NCI-H2029 treated with DMSO at 0.1 percent for 48 hours (cell line): ENCODE measurements at regions not wholly inside any gene's neighbourhood (a gene's known extent, or its start where the extent isn't known, plus 50 kb on each side); places are given as distances from the start of the nearest gene placed in this dataset.
"Not testable (repeated sequence)": the region's sequence is repeated elsewhere in the genome, so short reads cannot be mapped to it uniquely, and the experiment has no call there.

ENCODE experiments used
- DNase-seq: peaks from one replicate; lab custom pipeline; 2025; lab: John Stamatoyannopoulos, UW

DNA sequence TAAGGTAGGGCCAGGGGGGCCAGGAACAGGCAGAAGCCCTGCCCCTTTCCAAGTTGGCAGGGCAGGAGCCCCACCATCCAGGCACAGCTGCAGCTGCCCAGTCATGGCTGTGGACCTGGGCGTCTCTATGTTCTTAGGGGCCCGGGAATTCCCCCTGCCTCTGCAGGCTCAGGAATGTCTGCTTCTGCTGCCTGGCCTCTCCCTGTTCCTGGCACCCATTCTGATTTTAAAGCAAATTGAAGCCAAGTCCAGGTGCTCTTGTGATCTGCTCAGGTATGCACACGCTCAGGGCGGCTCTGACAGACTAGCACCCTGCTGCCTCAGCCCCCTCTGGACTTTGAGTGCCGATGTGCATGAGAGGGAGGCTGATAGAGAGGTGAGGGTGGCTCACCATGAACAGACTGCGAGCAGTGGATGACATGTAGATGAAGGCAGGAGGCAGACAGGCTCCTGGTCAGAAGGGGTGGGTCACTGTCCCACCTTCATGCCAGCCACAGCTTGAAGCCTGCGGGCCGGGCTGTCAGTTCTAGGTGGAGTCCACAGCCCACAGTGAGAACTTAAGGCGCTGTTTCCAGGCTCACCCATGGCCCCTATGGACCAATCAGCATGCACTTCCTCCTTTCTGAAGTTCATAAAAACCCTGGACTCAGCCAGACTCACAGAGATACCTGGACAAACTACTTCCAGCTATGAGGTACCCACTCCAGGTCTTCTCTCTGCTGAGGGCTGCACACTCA, 747.8 kb upstream of the GBE1 start:
- DNase-seq, result no peak

DNA sequence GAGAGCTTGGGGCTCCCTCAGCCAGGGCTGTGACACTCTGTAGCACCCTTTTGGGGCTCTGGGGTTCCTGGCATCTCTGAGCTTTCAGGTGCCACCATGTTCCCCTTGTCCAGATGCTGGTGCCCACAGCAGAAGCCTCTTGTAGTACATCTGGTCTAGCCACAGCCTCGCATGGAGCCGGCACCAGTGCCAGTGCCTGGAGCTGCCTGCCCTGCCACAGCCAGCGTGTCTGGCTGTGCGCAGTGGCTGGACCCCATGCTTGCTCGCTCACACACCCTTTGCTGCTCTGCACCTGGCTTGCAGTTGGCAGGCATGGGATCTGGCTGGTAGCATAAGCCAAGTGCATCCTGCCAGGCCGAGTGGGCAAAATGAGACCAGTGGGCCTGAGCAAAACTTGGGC, 744.8 kb upstream of the GBE1 start:
- no peak for DNase-seq

DNA sequence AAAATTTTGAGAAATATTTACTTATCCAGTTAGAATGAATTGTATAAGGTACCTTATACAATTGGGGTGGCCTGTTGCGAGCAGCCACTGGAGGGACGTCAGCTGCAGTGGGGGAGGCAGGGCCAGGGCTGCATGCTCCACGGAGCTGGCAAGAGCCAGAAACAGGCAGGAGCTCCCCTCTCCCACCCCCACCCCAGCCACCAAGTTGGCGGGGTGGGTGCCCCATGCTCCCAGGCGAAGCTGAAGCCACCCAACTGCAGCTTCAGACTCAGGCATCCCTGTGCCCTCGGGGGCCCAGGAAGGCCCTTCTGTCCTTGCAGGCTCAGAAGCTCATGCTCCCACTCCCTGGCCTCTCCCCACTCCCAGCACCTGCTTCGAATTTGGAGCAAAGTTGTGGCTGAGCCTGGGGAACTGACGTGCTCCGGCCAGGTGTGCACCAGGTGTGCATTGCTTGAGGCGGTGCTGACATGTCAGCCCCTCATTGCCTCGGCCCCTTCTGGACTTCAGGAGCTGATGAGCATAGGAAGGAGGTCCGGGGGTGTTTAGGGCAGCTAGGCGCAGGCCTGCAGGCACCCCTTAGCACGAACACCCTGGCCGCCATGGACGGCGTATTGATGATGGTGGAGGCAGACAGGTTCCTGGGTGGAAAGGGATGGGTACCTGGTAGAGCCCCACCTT, 743.8 kb upstream of the GBE1 start:
- no peak for DNase-seq

DNA sequence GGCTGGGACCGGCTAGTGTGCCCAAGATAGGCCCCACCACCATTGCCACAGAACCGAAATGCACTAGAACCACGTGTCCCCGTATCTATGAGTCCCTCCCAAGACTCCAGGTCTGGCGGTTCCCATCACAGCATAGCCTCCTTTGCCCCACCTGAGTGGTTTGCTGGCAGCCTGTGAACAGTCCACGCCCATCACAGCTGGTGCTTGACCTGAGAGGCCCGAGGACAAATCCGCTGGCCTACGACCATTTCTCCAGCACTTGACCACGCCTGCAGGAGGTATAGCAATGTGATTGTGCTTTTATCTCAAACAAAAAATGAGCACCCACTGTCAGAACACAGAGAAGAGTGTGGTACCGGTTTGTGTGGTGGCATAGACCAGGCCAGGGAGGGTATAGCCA, 736.7 kb upstream of the GBE1 start:
- no peak for DNase-seq

DNA sequence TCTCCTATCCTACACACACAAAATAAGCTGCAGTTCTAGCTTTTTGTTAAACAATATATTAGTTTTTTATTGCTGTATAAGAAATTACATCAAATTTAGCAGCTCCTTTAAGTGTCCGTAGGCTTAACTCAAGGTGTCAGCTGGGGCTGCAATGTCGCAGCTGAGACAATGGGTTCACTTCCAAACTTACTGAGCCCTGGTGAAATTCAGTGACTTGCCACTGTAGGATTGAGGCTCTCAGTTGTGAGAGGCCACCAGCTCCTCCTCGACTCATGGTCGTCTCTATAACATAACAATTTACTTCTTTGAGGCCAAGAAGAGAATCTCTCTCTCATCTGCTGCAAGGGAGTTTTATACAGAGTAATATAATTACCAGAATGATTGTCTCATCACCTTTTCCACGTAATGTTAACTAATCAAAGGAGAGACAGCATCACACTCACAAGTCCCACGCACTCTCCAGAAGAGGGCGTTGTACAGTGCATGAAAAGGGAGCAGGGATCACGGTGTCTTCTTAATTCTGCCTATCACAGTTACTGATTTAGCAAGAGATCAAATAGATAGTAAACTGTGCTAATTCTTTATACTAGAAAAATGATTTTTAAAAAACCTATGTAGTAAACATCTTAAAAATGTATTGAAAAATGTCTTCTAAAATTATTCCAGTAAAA, 735.6 kb upstream of the GBE1 start:
- no peak for DNase-seq

DNA sequence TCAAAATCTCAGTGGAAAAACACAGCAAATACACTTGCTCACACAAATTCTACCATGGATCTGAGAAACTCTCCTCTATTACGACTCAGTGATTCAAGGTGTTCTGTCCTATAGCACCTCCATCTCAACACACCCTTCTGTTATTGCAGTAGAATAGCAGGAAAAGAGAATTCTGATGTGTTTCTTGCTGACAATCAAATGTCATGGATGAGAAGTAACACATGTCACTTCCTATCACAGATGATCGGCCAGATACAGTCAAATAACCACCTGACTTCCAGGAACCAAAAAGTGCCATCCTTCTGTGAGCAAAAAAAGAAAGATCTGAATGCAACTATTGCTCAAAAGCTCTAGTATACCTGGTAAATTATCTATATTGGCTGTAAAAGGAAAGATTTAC, 734.2 kb upstream of the GBE1 start:
- no peak for DNase-seq

DNA sequence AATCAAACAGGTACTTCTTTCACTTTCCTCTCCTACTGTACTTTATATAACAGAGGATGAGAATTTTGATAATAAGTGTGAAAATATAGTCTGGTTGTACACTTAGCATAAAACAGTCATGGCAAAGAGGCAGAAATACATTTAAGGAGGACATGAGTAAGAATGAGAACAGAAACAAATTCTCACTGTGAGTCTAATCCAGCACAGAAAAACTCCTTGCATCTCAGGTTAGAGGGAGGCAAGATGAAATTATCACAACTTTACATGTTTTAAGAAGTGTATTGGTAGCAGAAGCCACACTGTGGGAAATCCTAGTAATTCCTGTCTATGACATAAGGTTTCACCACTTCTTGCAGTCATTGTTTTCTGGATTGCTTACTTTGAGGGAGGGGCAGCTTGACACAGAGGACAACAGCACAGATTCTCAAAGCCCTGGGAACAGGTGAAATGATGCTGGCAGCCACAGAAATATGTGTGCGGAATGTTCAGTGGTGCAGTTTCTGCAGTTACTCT, 733.6 kb upstream of the GBE1 start:
- DNase-seq, result no peak

DNA sequence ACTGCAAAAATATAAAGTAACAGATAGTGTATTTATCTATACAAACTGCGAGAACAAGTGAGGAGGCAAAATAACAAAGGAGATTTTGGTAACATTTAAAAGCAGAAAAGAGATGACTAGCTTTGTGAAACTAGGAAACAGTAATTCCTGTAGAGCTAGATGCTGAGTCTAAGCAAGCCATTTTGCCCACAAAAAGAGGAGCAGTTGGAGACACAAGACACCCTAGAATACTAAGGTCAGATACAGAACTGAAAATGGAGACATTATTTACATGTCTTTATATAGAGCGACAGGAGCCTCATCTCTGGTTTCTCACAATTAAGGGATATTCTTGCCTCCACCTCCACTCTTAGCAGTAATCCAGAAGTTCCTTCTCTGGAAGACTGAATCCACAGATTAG, 732.4 kb upstream of the GBE1 start:
- no peak for DNase-seq

DNA sequence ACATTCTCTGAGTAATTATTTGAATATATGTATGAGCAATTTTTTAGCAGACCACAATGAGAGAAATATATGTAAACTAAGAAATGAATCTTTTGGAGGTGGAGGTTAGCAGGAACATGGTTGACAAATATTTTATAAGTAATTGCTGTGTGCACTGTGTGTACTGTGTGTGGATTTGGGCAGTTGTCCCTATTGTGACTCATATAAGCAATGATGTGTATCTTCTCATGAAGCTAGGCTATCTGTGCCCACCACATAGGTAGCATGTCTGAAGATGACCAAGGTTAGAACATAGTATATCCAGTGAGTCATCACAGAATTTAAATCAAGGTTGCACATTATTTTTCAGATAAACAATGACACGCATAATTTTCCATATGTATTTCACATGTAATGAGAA, 713.9 kb upstream of the GBE1 start:
- DNase-seq, result no peak

DNA sequence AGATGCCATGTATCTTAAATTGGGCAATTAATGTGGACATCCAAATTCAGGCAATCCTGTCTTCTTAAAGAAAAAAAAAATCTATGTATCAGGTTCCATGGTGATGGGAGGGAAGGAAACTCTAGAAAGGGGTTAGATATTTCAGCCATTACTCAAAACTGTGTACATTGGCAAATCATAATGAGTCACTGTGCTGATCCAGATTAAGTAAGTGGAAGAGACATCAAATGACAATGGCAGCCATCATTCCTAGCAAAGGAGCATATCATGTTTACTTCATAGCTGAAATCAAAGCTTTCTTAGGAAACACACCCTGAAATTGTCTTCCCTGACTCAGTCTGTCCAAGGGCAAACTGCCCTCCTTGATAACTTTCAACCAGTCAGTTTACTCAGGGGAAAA, 713.3 kb upstream of the GBE1 start:
- DNase-seq, result no peak

DNA sequence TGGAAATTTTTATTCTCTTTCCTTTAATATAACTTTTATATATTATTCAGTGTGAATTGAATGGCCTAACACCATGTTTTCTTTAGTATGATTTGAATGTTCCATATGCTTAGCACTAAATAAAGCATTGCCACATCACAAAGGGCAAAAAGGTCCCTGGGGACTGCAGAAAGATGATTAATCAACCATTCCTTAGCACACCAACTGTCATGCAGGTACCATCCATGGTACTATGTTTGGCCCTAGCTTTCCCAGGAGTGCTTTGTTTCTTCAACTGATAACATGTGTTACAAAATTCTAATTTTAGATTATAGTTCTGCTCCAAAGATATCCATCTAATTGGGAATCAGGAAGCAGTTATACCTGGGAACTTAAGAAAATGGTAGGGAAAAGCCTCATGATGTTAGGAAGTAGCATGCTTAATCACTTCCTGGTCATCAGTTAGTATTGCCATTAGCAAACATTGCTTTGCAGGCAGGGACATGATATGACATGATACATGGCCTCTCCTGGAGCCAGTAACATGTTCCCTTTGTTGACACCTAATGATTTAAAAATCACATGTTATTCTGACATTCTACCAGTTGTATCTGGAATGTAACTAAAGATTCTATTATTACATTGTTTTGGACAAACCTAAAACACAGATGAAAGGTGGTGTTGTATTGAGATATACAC, 712.6 kb upstream of the GBE1 start:
- no peak for DNase-seq

DNA sequence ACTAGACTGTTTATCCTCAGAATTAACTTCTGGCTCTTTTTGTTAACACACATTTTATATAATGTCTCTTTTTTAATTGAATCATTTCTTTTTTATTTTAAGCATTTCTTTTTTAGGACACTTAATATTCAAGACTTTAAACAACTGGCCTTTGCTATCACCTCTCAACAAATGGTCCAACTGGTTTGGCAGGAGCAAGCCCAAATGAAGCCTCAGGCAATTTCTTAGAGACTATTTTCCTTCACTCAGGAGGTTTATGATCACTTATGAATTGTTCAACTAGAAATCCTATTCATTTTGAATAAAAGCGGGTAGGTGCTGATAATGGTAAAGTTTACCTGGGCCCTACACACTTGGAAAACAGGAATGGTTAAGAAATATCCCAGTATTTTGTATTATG, 705.6 kb upstream of the GBE1 start:
- DNase-seq, result no peak

DNA sequence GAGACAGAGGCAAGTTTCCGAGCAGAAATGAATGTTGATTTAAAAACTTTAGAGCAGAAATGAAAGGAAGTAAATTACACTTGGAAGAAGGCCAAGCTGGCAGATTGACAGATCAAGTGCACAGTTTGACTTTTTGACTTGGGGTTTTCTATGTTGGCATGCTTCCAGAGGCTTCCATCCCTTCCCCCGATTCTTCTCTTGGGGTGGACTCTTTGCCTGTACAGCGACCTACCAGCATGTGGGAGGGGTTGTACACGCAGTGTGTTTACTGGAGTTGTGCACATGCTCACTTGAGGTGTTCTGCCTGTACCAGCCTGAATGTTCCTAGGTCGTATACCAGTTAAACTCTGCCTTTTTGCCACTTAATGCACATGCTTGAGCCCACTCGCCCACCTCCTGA, 701.5 kb upstream of the GBE1 start:
- DNase-seq, result no peak

DNA sequence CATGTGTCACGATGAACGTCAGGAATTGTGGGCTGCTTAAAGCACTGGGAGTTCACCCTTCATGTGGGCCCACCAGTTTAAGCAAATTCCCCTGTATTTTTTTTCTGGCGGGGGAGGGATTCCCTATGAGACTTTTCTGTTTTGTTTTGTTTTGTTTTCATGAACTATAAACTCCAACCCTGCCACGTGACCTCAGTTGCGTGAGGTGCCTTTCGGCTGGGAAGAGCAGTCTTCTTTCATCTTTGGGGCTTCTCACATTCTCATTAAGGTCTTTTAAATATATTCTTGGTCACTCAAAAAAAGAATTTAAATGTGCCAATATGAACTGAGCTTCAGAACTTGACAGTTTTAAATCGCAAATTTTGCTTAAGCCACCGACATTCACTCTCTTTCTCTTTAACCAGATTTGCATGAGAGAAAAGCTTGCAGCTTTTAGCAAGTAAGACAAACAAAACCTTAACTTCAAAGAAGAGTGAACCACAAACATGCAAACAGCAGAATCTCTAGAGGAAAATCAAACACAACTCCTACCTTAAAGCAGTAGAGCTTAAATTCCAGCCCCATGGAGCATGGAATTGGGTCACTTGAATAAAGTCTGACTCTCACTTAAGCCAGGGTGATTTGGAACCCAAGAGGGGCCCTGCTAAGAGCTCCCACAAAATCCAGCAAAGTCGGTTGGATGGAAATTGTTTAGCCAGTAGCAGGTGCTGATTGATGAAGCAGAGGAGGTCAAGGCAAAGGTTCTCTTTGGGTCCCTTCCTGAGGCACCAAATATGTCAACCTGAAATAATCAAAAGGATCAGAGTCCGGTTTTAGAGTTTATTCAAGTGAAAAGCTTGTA, 699.8 kb upstream of the GBE1 start:
- no peak for DNase-seq

DNA sequence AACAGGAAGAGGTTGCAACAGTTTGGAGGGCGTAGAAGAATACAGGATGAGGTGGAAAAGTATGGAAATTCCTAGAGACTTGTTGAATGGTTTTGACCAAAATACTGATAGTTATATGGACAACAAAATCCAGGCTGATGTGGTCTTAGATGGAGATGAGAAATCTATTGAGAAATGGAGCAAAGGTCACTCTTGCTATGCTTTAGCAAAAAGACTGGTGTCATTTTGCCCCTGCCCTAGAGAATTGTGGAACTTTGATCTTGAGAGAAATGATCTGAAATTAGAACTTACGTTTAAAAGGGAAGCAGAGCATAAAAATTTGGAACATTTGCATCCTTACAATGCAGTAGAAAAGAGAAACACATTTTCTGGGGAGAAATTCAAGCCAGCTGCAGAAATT, 686.9 kb upstream of the GBE1 start:
- no peak for DNase-seq

DNA sequence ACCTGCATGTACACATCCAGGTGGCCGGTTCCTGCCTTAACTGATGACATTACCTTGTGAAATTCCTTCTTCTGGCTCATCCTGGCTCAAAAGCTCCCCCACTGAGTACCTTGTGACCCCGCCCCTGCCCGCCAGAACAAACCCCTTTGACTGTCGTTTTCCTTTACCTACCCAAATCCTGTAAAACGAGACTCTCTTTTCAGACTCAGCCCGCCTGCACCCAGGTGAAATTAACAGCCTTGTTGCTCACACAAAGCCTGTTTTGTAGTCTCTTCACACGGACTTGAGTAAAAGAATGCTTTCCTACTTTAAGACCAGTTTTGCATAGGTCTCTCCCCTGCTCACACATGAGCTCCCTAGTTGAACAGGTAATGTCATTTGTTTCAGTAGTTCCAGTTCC, 667.4 kb upstream of the GBE1 start:
- DNase-seq, result not testable (repeated sequence)

DNA sequence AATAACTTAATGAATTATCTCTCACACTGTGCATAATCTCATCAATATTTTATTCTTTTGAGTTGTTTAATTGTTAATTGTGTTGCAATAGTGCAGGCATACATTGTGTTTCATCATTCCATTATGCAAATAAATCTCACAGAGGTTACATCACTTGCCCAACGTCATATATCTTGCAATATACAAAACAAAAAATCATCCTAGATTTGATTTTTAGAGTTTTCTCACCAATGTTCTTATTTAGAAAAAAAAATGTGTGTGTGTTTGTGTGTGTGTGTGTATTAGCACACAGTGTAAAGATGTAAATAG, 662.5 kb upstream of the GBE1 start:
- no peak for DNase-seq

DNA sequence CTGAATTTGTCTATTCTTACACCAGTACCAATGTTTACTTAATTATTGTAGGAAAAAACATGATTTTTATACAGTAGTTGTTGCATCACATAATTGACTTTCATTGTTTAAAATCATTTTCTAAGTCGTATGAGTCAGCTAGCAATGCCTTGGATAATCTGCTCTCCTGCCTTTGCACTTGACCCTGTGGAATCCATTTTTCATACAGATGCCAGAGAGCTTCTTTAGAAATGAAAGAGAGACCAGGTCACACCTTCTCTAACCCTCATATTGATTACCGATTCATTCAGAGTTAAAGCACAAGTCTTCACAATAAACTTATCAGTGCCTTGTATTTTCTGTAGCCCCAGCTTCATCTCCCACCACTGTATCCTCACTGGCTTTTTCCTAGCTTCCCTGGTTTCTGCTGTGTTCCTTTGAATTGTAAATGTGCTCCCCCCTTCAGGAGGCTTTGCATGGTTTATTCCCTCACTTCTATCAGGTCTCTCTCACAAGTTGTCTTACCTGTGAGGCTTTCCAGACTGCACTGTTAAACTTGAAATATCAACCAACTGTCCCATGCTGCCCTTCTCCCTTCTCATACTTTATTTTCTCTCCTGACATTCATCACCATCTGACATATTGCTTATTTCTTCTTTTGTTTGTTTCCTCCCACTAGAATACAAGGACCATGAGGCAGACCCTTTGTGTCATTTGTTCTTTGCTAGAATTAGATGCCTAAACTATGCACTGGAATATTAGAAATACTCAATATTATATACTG, 662.0 kb upstream of the GBE1 start:
- DNase-seq, result no peak

DNA sequence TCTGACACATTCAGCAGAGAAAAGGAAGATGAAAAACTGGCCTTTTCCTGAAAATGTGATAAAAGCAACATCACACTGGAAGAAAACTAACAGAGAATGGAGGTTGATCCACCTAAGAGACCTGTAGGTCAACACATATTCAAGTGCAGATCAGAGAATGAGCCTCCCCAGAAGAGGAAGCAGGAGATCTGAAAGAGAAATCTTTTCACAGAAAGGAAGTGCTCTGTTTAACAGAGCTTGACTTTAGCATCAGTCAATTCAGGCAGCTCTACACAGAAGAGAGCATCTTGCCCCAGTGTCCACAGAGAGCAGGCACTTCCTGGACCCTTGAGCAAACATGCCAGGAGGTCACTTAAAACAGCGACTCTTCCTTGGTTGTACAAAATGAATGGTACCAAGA, 655.4 kb upstream of the GBE1 start:
- DNase-seq, result no peak

DNA sequence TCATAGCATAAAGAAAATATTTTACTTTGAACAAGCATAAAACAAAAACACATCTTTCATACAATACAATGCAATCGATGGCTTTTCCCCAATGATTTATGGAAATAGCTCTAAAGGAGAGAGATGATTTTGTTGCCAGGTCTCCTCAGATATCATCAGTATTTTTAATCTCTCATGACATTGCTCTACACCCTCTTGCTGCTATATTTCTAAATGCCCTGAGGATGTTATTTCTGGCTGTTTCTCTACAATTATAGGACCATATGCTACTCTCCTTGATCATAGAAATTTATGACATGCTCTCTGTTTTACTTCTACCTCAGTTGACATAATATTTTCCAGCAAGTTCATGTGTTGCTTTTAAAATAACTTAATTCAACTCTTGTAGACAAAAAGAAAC, 654.9 kb upstream of the GBE1 start:
- no peak for DNase-seq

DNA sequence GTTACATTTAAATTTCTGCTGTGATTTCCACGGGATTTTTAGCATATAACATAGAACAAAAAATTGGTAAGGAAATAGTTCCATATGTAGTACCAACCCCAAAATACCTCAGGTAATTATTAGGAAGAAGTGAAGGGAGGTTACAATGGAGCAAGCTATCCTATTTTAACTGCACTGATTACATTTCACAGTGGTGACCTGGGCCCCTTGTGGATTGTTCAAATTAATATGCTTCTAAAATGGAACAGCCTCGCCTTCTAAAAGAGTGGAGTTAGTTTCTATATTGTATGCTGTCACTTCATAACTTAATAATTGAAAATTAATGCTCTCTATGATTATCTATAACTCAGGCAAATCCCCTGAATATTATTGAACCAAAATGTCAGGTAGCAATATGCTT, 651.7 kb upstream of the GBE1 start:
- no peak for DNase-seq
